Fibroblast of lung (primary cell): ENCODE measurements at regions not wholly inside any gene's neighbourhood (a gene's known extent, or its start where the extent isn't known, plus 50 kb on each side); places are given as distances from the start of the nearest gene placed in this dataset.

ENCODE experiments used
- EZH2 ChIP-seq: IDR thresholded peaks from 2 replicates; pipeline ENCODE4 v1.5.1; 2012; ENCODE audit warnings: low read length, control low read depth, mild to moderate bottlenecking; ENCODE audit errors: missing control alignments
- TF ChIP-seq, protein P1 (sequence below), 2 donors: IDR thresholded peaks in 1 of 2; conservative IDR thresholded peaks in 1 of 2; 1 replicate in 1 of 2; 2 replicates in 1 of 2; pipeline ENCODE4 v1.5.1; 2011 to 2012; ENCODE audit warnings: low read length in 2 of 2, control low read depth in 1 of 2, inconsistent platforms in 1 of 2, low read depth in 1 of 2, mild to moderate bottlenecking in 1 of 2

DNA sequence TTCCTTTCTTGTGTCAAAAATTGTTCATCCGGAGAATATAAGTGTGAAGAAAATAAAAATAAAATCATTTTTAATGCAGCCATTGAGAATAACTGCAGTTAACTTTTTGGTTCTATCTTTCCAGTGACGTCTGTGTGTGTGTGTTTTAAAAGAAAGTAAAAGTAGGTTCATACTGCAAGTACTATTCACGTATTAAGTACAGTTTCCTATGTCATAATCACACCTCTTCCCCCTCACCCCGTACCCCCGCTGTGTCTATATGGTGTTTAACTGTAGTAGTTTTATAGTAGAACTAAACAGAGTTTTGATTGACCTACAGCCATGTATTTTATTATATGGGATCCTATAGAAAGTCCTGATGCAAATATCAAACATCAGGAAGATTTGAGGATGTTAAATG lies 78.5 kb upstream of the CLCN4 start:
- TF ChIP-seq, protein P1, sequence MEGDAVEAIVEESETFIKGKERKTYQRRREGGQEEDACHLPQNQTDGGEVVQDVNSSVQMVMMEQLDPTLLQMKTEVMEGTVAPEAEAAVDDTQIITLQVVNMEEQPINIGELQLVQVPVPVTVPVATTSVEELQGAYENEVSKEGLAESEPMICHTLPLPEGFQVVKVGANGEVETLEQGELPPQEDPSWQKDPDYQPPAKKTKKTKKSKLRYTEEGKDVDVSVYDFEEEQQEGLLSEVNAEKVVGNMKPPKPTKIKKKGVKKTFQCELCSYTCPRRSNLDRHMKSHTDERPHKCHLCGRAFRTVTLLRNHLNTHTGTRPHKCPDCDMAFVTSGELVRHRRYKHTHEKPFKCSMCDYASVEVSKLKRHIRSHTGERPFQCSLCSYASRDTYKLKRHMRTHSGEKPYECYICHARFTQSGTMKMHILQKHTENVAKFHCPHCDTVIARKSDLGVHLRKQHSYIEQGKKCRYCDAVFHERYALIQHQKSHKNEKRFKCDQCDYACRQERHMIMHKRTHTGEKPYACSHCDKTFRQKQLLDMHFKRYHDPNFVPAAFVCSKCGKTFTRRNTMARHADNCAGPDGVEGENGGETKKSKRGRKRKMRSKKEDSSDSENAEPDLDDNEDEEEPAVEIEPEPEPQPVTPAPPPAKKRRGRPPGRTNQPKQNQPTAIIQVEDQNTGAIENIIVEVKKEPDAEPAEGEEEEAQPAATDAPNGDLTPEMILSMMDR (conservative IDR thresholded peaks at IDR 0.05 in 1 of 2, IDR thresholded peaks at IDR 0.05 in 1 of 2; ENCODE audit: low read depth in 1 of 2, low read length in 2 of 2): no peak
- no peak for TF ChIP-seq EZH2
